ENCODE measurements at regions not wholly inside any gene's neighbourhood (a gene's known extent, or its start where the extent isn't known, plus 50 kb on each side); places are given as distances from the start of the nearest gene placed in this dataset.
A peak's percentile ranks its signal among the peaks of the same experiment; 100 is the strongest.

DNA sequence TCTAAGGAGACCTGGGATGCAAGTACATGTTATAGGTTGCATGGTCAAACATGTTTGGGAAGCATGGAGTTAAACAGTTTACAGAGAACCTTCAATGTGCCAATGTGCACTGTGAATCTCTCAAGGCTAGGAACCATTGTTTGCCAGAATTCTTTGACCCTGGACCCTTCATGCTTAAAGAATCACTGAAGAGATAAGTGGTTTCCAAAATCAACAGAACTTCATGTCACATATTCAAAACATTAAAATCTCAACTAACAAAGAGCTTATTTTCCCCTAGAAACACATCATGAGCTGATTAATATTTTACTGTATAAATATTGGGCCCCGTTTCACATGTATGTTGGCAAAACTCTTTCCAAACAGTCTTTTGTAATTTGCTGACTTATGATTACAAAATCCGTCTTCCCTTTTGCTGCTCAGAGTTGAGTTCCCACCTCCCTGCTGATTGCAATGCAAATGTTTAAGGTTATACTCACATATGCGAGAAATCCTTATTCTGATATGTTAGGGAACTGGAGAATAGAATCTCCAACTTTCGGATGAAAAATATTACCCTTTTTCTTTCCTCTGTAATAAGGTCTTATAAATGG lies 380.2 kb downstream of the DIPK2A start:
- H3K4me2 ChIP-seq (ENCODE audit: low read length), result no peak overlapping the region
- no peak overlapping the region for H2BK12ac ChIP-seq (ENCODE audit: low read length)
- no peaks in the 10 kb centered on the region for H3K27me3 ChIP-seq (ENCODE audit: insufficient read depth, low read length)
- H3K79me1 ChIP-seq (ENCODE audit: low read length), result no peaks in the 10 kb centered on the region
- no peak overlapping the region for H2BK5ac ChIP-seq (ENCODE audit: low read depth, low read length, poor library complexity)
- H3K4me1 ChIP-seq (ENCODE audit: control insufficient read depth in 1 of 2, insufficient read depth in 2 of 2, low read length in 2 of 2), result no peaks in the 10 kb centered on the region
- no peak for DNase-seq
- no peak overlapping the region for H4K91ac ChIP-seq (ENCODE audit: low read depth, low read length)
- no peak overlapping the region for H4K8ac ChIP-seq (ENCODE audit: low read depth, low read length)
- H3K14ac ChIP-seq (ENCODE audit: low read length), result no peak overlapping the region
- no peak overlapping the region for H3K4me3 ChIP-seq (ENCODE audit: low read depth, low read length)
- WGBS (ENCODE audit: extremely low coverage, insufficient coverage, insufficient read length), result no CpG with 5 or more reads among the region's 4 CpGs
- H3K36me3 ChIP-seq (ENCODE audit: control insufficient read depth in 1 of 2, insufficient read depth in 2 of 2, low read length in 2 of 2), result no peaks in the 10 kb centered on the region
- H2BK120ac ChIP-seq (ENCODE audit: insufficient read depth, low read length, poor library complexity), result no peak overlapping the region
- H3K9ac ChIP-seq (ENCODE audit: low read length), result no peak overlapping the region
- no peaks in the 10 kb centered on the region for H3K79me2 ChIP-seq (ENCODE audit: control insufficient read depth, insufficient read depth, low read length, poor library complexity)
- H3K27ac ChIP-seq (ENCODE audit: low read depth, low read length), result no peak overlapping the region
- no peak overlapping the region for H4K12ac ChIP-seq (ENCODE audit: low read depth, low read length)
- no peak overlapping the region for H2AK5ac ChIP-seq (ENCODE audit: low read length)
- H3K18ac ChIP-seq (ENCODE audit: low read length), result no peak overlapping the region
- no peak overlapping the region for H3K4ac ChIP-seq (ENCODE audit: low read depth, low read length)
- no peak overlapping the region for H2AFZ ChIP-seq (ENCODE audit: insufficient read depth, low read length, poor library complexity)
- H3K23ac ChIP-seq (ENCODE audit: low read length), result no peak overlapping the region
- H3K9me3 ChIP-seq (ENCODE audit: insufficient read depth, low read depth, low read length), result no peaks in the 10 kb centered on the region

GRCh38 chr3:144358191-144358590 lies 386.6 kb downstream of the DIPK2A start:
- Histone ChIP-seq H3K27me3 (ENCODE audit: insufficient read depth, low read length) (no peaks in the 10 kb centered on the region), H3K14ac (ENCODE audit: low read length) (no peak overlapping the region), H4K12ac (ENCODE audit: low read depth, low read length) (no peak overlapping the region), H3K4ac (ENCODE audit: low read depth, low read length) (no peak overlapping the region), H3K9ac (ENCODE audit: low read length) (no peak overlapping the region), H4K91ac (ENCODE audit: low read depth, low read length) (no peak overlapping the region), H3K27ac (ENCODE audit: low read depth, low read length) (no peak overlapping the region), H3K4me1 (ENCODE audit: control insufficient read depth in 1 of 2, insufficient read depth in 2 of 2, low read length in 2 of 2) (no peaks in the 10 kb centered on the region), H3K36me3 (ENCODE audit: control insufficient read depth in 1 of 2, insufficient read depth in 2 of 2, low read length in 2 of 2) (no peaks in the 10 kb centered on the region), H2BK12ac (ENCODE audit: low read length) (no peak overlapping the region), H3K79me2 (ENCODE audit: control insufficient read depth, insufficient read depth, low read length, poor library complexity) (no peaks in the 10 kb centered on the region), H3K23ac (ENCODE audit: low read length) (no peak overlapping the region), H3K79me1 (ENCODE audit: low read length) (no peaks in the 10 kb centered on the region), H3K18ac (ENCODE audit: low read length) (no peak overlapping the region), H2AFZ (ENCODE audit: insufficient read depth, low read length, poor library complexity) (no peak overlapping the region), H2BK5ac (ENCODE audit: low read depth, low read length, poor library complexity) (no peak overlapping the region), H2AK5ac (ENCODE audit: low read length) (no peak overlapping the region), H3K4me3 (ENCODE audit: low read depth, low read length) (no peak overlapping the region), H3K9me3 (ENCODE audit: insufficient read depth, low read depth, low read length) (no peaks in the 10 kb centered on the region), H4K8ac (ENCODE audit: low read depth, low read length) (no peak overlapping the region), H3K4me2 (ENCODE audit: low read length) (no peak overlapping the region), H2BK120ac (ENCODE audit: insufficient read depth, low read length, poor library complexity) (no peak overlapping the region)
- WGBS (ENCODE audit: extremely low coverage, insufficient coverage, insufficient read length), result no CpG with 5 or more reads among the region's 2 CpGs
- no peak for DNase-seq

GRCh38 chr3:144361002-144361401 lies 389.4 kb downstream of the DIPK2A start:
- Histone ChIP-seq H3K18ac (ENCODE audit: low read length) (no peak overlapping the region), H3K14ac (ENCODE audit: low read length) (no peak overlapping the region), H2AFZ (ENCODE audit: insufficient read depth, low read length, poor library complexity) (no peak overlapping the region), H3K27ac (ENCODE audit: low read depth, low read length) (no peak overlapping the region), H4K91ac (ENCODE audit: low read depth, low read length) (no peak overlapping the region), H3K4me3 (ENCODE audit: low read depth, low read length) (no peak overlapping the region), H3K79me1 (ENCODE audit: low read length) (no peaks in the 10 kb centered on the region), H4K12ac (ENCODE audit: low read depth, low read length) (no peak overlapping the region), H3K4me1 (ENCODE audit: control insufficient read depth in 1 of 2, insufficient read depth in 2 of 2, low read length in 2 of 2) (no peaks in the 10 kb centered on the region), H3K4ac (ENCODE audit: low read depth, low read length) (no peak overlapping the region), H2BK12ac (ENCODE audit: low read length) (no peak overlapping the region), H4K8ac (ENCODE audit: low read depth, low read length) (no peak overlapping the region), H2BK5ac (ENCODE audit: low read depth, low read length, poor library complexity) (no peak overlapping the region), H3K4me2 (ENCODE audit: low read length) (no peak overlapping the region), H3K9me3 (ENCODE audit: insufficient read depth, low read depth, low read length) (no peaks in the 10 kb centered on the region), H3K23ac (ENCODE audit: low read length) (no peak overlapping the region), H3K9ac (ENCODE audit: low read length) (no peak overlapping the region), H3K79me2 (ENCODE audit: control insufficient read depth, insufficient read depth, low read length, poor library complexity) (no peaks in the 10 kb centered on the region), H3K36me3 (ENCODE audit: control insufficient read depth in 1 of 2, insufficient read depth in 2 of 2, low read length in 2 of 2) (no peaks in the 10 kb centered on the region), H2BK120ac (ENCODE audit: insufficient read depth, low read length, poor library complexity) (no peak overlapping the region), H2AK5ac (ENCODE audit: low read length) (no peak overlapping the region), H3K27me3 (ENCODE audit: insufficient read depth, low read length) (no peaks in the 10 kb centered on the region)
- DNase-seq, result peak in 1 of 2 donors; percentile 50
- WGBS (ENCODE audit: extremely low coverage, insufficient coverage, insufficient read length), result no CpG with 5 or more reads among the region's 1 CpG

GRCh38 chr3:144362126-144362525 lies 390.5 kb downstream of the DIPK2A start:
- Histone ChIP-seq H2BK12ac (ENCODE audit: low read length) (peak overlapping the region; percentile 65), H3K23ac (ENCODE audit: low read length) (no peak overlapping the region), H3K4me2 (ENCODE audit: low read length) (no peak overlapping the region), H2AK5ac (ENCODE audit: low read length) (no peak overlapping the region), H3K79me2 (ENCODE audit: control insufficient read depth, insufficient read depth, low read length, poor library complexity) (no peaks in the 10 kb centered on the region), H3K27ac (ENCODE audit: low read depth, low read length) (no peak overlapping the region), H3K9me3 (ENCODE audit: insufficient read depth, low read depth, low read length) (peaks cover under 1% of the 10 kb centered on the region), H3K27me3 (ENCODE audit: insufficient read depth, low read length) (no peaks in the 10 kb centered on the region), H2BK5ac (ENCODE audit: low read depth, low read length, poor library complexity) (no peak overlapping the region), H4K8ac (ENCODE audit: low read depth, low read length) (no peak overlapping the region), H2AFZ (ENCODE audit: insufficient read depth, low read length, poor library complexity) (no peak overlapping the region), H3K14ac (ENCODE audit: low read length) (no peak overlapping the region), H4K91ac (ENCODE audit: low read depth, low read length) (no peak overlapping the region), H3K4me3 (ENCODE audit: low read depth, low read length) (no peak overlapping the region), H4K12ac (ENCODE audit: low read depth, low read length) (no peak overlapping the region), H3K4ac (ENCODE audit: low read depth, low read length) (no peak overlapping the region), H3K4me1 (ENCODE audit: control insufficient read depth in 1 of 2, insufficient read depth in 2 of 2, low read length in 2 of 2) (no peaks in the 10 kb centered on the region), H3K18ac (ENCODE audit: low read length) (no peak overlapping the region), H2BK120ac (ENCODE audit: insufficient read depth, low read length, poor library complexity) (no peak overlapping the region), H3K9ac (ENCODE audit: low read length) (no peak overlapping the region), H3K79me1 (ENCODE audit: low read length) (no peaks in the 10 kb centered on the region), H3K36me3 (ENCODE audit: control insufficient read depth in 1 of 2, insufficient read depth in 2 of 2, low read length in 2 of 2) (peaks cover 0 to 1% of the 10 kb centered on the region in 2 experiments)
- WGBS (ENCODE audit: extremely low coverage, insufficient coverage, insufficient read length), result no CpG with 5 or more reads among the region's 3 CpGs
- peak; percentile 7 to 64 for DNase-seq
